K562 (cell line): ENCODE measurements at regions not wholly inside any gene's neighbourhood (a gene's known extent, or its start where the extent isn't known, plus 50 kb on each side); places are given as distances from the start of the nearest gene placed in this dataset.

ENCODE experiments used
- ATAC-seq: fragments of 200-7000 bp; cut with Tn5 transposase; 3 replicates; pipeline ENCODE4 v1.9.1; 2020; ENCODE audit warnings: moderate library complexity
- BruUV-seq: library from RNA; stranded (reverse); fragments of 400-500 nt; replicated peaks from 2 replicates; lab custom pipeline; 2021; lab: Mats Ljungman, UMichigan
- CTCF ChIA-PET: fragments of 300-600 bp; formaldehyde crosslinking; extraction: SDS; loops from one replicate; lab custom pipeline; 2021; ENCODE audit warnings: low intra/inter-chr PET ratio; lab: Yijun Ruan, JAX
- POLR2A ChIA-PET: fragments of 300-600, 350-650 bp; sonication (Branson Sonifier 250); formaldehyde crosslinking; extraction: SDS; loops from one replicate; lab custom pipeline; 2021; ENCODE audit warnings: antibody characterized with exemption, inconsistent platforms; lab: Yijun Ruan, JAX
- DNase-seq, 4 experiments: peaks; one replicate each; pipeline versions ENCODE4 v3.0.0 to v3.0.0-alpha.2; 2011 to 2018; ENCODE audit warnings: low spot score in 3 of 4, mixed read lengths in 3 of 4; ENCODE audit errors: extremely low read depth in 1 of 4
- FAIRE-seq: peaks from 2 replicates; lab custom pipeline; 2011; peaks lifted over from hg19 to GRCh38; lab: Jason Lieb, UNC
- H2AFZ ChIP-seq: 2 replicates; pipeline ENCODE4 v1.6.0; 2011; ENCODE audit warnings: low read depth, low read length, control low read depth, inconsistent platforms
- H3K27ac ChIP-seq: fragments of 200-600 bp; 3 replicates; pipeline ENCODE4 v1.8.0; 2011; ENCODE audit warnings: low read depth, mild to moderate bottlenecking, control low read depth, inconsistent platforms, low read length, moderate library complexity, mixed read lengths; ENCODE audit errors: extremely low read depth
- H3K27me3 ChIP-seq, 2 experiments: fragments of 300-600 bp in 1 of 2; 2 replicates in 1 of 2; 3 replicates in 1 of 2; pipeline versions ENCODE4 v1.6.0 to v1.8.0; 2011; ENCODE audit warnings: inconsistent platforms in 2 of 2, low read length in 2 of 2, mild to moderate bottlenecking in 1 of 2, mixed read lengths in 1 of 2, moderate library complexity in 1 of 2; ENCODE audit not compliant: control insufficient read depth in 2 of 2, insufficient read depth in 2 of 2
- H3K36me3 ChIP-seq: fragments of 300-600 bp; 3 replicates; pipeline ENCODE4 v1.8.0; 2011; ENCODE audit warnings: mild to moderate bottlenecking, low read length, inconsistent platforms; ENCODE audit not compliant: control insufficient read depth, insufficient read depth
- H3K4me1 ChIP-seq, 2 experiments: fragments of 200-600 bp in 1 of 2; replicated peaks in 1 of 2; 2 replicates in 1 of 2; 3 replicates in 1 of 2; pipeline versions ENCODE4 v1.5.1 to v1.8.0; 2011; ENCODE audit warnings: inconsistent platforms in 2 of 2, low read length in 2 of 2, mild to moderate bottlenecking in 1 of 2, mixed read lengths in 1 of 2, moderate library complexity in 1 of 2; ENCODE audit not compliant: control insufficient read depth in 2 of 2, insufficient read depth in 2 of 2
- H3K4me2 ChIP-seq: 2 replicates; pipeline ENCODE4 v1.6.1; 2011; ENCODE audit warnings: low read length, control low read depth, inconsistent platforms, mixed read lengths; ENCODE audit not compliant: insufficient read depth
- H3K4me3 ChIP-seq: fragments of 200-600 bp; sonication (generic), shearing (Covaris generic); 2 replicates; pipeline ENCODE4 v1.5.1; 2016; ENCODE audit warnings: control low read depth, inconsistent platforms
- H3K79me2 ChIP-seq: fragments of 200-600 bp; 3 replicates; pipeline ENCODE4 v1.8.0; 2011; ENCODE audit warnings: low read length, inconsistent platforms; ENCODE audit not compliant: control insufficient read depth, insufficient read depth
- H3K9ac ChIP-seq, 2 experiments: 2 replicates each; pipeline versions ENCODE4 v1.6.0 to v1.6.1; 2011; ENCODE audit warnings: low read depth in 2 of 2, low read length in 2 of 2, control low read depth in 1 of 2, inconsistent platforms in 1 of 2, mild to moderate bottlenecking in 1 of 2, mixed read lengths in 1 of 2; ENCODE audit not compliant: insufficient read depth in 1 of 2
- H3K9me1 ChIP-seq: one replicate; pipeline ENCODE4 v1.6.0; 2011; ENCODE audit warnings: inconsistent platforms, mild to moderate bottlenecking, low read length, moderate library complexity; ENCODE audit not compliant: control insufficient read depth, insufficient read depth
- H3K9me3 ChIP-seq: replicated peaks from 2 replicates; pipeline ENCODE4 v1.5.1; 2011; ENCODE audit warnings: low read depth, low read length, inconsistent platforms; ENCODE audit not compliant: control insufficient read depth, insufficient read depth
- H4K20me1 ChIP-seq: replicated peaks from 2 replicates; pipeline ENCODE4 v1.6.1; 2011; ENCODE audit warnings: low read length, inconsistent platforms, mixed read lengths; ENCODE audit not compliant: control insufficient read depth, insufficient read depth
- CTCF ChIP-seq, 3 experiments: IDR thresholded peaks in 2 of 3; conservative IDR thresholded peaks in 1 of 3; 2 replicates each; pipeline ENCODE4 v1.5.1; 2011 to 2012; ENCODE audit warnings: low read length in 3 of 3, mild to moderate bottlenecking in 3 of 3, control low read depth in 2 of 3, improper control_type of control experiment in 1 of 3, inconsistent platforms in 1 of 3, low read depth in 1 of 3, mixed read lengths in 1 of 3, moderate library complexity in 1 of 3; ENCODE audit not compliant: insufficient read depth in 2 of 3
- E2F6 ChIP-seq, 2 experiments: IDR thresholded peaks; 2 replicates each; pipeline ENCODE4 v1.6.1; 2011; ENCODE audit warnings: borderline replicate concordance in 1 of 2, control low read depth in 1 of 2, low read depth in 1 of 2, low read length in 1 of 2, mild to moderate bottlenecking in 1 of 2, mixed read lengths in 1 of 2, moderate library complexity in 1 of 2; ENCODE audit not compliant: insufficient read depth in 1 of 2, insufficient read length in 1 of 2, poor library complexity in 1 of 2, severe bottlenecking in 1 of 2; ENCODE audit errors: extremely low read depth in 1 of 2
- FOXA1 ChIP-seq: fragments of 450-650 bp; IDR thresholded peaks from 2 replicates; pipeline ENCODE4 v1.6.1; 2016; ENCODE audit warnings: mild to moderate bottlenecking, borderline replicate concordance
- GTF2E2 ChIP-seq: fragments of 200-800 bp; sonication (Bioruptor generic); IDR thresholded peaks from 2 replicates; pipeline ENCODE4 v1.6.1; 2016; ENCODE audit warnings: missing genetic modification characterization, missing compliant biosample characterization
- HCFC1 ChIP-seq: IDR thresholded peaks from 2 replicates; pipeline ENCODE4 v1.6.1; 2012; ENCODE audit warnings: low read depth, low read length, improper control_type of control experiment
- ZNF583 ChIP-seq: fragments of 250-450 bp; sonication (Bioruptor Pico); IDR thresholded peaks from 2 replicates; pipeline ENCODE4 v1.4.0; 2020
- ZNF696 ChIP-seq: fragments of 250-450 bp; sonication (Bioruptor Pico); conservative IDR thresholded peaks from 2 replicates; pipeline ENCODE4 v1.4.0; 2020; ENCODE audit warnings: mild to moderate bottlenecking, moderate library complexity
- WGBS: fragments of 100-300 bp; shearing (Covaris generic); methylation state at CpG from one replicate; pipeline ENCODE4 v1.1.6; 2016; ENCODE audit warnings: low coverage, mixed read lengths; ENCODE audit not compliant: insufficient coverage; ENCODE audit errors: missing lambda C conversion rate; 5-methylcytosine and 5-hydroxymethylcytosine counted together
- in situ Hi-C: fragments of 300-500 bp; cut with MboI; formaldehyde crosslinking; loops from 4 replicates; pipeline ENCODE4 v1.15.0; 2018; ENCODE audit warnings: inconsistent platforms, mixed read lengths
- intact Hi-C: fragments of 100-400 bp; cut with micrococcal nuclease; formaldehyde crosslinking; loops from 2 replicates; pipeline ENCODE4 v1.14.2; 2022

- no peaks in the 10 kb centered on the region for H3K79me2 ChIP-seq
- WGBS: 0% methylated on average over 1 of the region's 1 CpG
- no peak for FAIRE-seq
These were observed 60.2 kb downstream of the MAGEB16 start for GRCh38 chrX:35858361-35858760.

More at GRCh38 chrX:35858361-35858760, 60.2 kb downstream of the MAGEB16 start:
- POLR2A ChIA-PET: interaction anchor here (0.6 kb wide), 1 partner anchor 633 kb away, joined by 5 read pairs; no protein-coding TSS in a partner anchor
- ATAC-seq: no peak
- Histone ChIP-seq H4K20me1 (no peaks in the 10 kb centered on the region), H3K27ac (no peak overlapping the region), H3K9ac (no peak overlapping the region), H2AFZ (no peak overlapping the region), H3K4me2 (no peak overlapping the region), H3K9me3 (no peaks in the 10 kb centered on the region), H3K9me1 (no peaks in the 10 kb centered on the region), H3K27me3 (no peaks in the 10 kb centered on the region), H3K36me3 (no peaks in the 10 kb centered on the region), H3K4me1 (no peaks in the 10 kb centered on the region), H3K4me3 (no peak overlapping the region)
- BruUV-seq: no TSS peak
- no peak for DNase-seq
- intact Hi-C loops: no loop called here
- TF ChIP-seq E2F6 (IDR thresholded peaks at IDR 0.05; ENCODE audit: borderline replicate concordance in 1 of 2, extremely low read depth in 1 of 2, insufficient read depth in 1 of 2, insufficient read length in 1 of 2, low read depth in 1 of 2, low read length in 1 of 2, poor library complexity in 1 of 2, severe bottlenecking in 1 of 2) (no peak), GTF2E2 (tag) (no peak), HCFC1 (no peak), FOXA1 (no peak), ZNF583 (CRISPR knock-in tag) (no peak), ZNF696 (CRISPR knock-in tag) (no peak), CTCF (IDR thresholded peaks at IDR 0.05 in 2 of 3, conservative IDR thresholded peaks at IDR 0.05 in 1 of 3; ENCODE audit: insufficient read depth in 2 of 3, low read depth in 1 of 3, low read length in 3 of 3) (no peak)
- TF ChIP-seq, all 486 proteins: peak for 0
- CTCF ChIA-PET: no interaction called here
- in situ Hi-C loops: no loop called here
